Esophagus squamous epithelium (tissue), 5 donors: ENCODE measurements at regions not wholly inside any gene's neighbourhood (a gene's known extent, or its start where the extent isn't known, plus 50 kb on each side); places are given as distances from the start of the nearest gene placed in this dataset.
"Not testable (repeated sequence)": the region's sequence is repeated elsewhere in the genome, so short reads cannot be mapped to it uniquely, and the experiment has no call there.

ENCODE experiments used
- DNase-seq: peaks from one replicate; lab custom pipeline; 2025; lab: John Stamatoyannopoulos, UW
- H3K27ac ChIP-seq, 4 donors: fragments of 200-600 bp; sonication (generic); one replicate each; pipeline ENCODE4 v1.5.1; 2016 to 2019; ENCODE audit warnings: mild to moderate bottlenecking in 1 of 4
- H3K27me3 ChIP-seq, 4 donors: fragments of 200-600 bp; sonication (generic); 1 replicate in 3 of 4; 2 replicates in 1 of 4; pipeline versions ENCODE4 v1.5.1 to v1.6.0; 2017 to 2021; ENCODE audit warnings: antibody characterized with exemption in 1 of 4
- H3K36me3 ChIP-seq, 3 donors: fragments of 200-600 bp; sonication (generic); one replicate each; pipeline ENCODE4 v1.5.1; 2016 to 2019
- H3K4me1 ChIP-seq, 3 donors: fragments of 200-600 bp; sonication (generic); one replicate each; pipeline ENCODE4 v1.5.1; 2017 to 2019
- H3K4me3 ChIP-seq, 4 donors: fragments of 200-600 bp; sonication (generic); 1 replicate in 3 of 4; 2 replicates in 1 of 4; pipeline ENCODE4 v1.5.1; 2016 to 2019; ENCODE audit warnings: mild to moderate bottlenecking in 2 of 4, moderate library complexity in 1 of 4
- H3K9me3 ChIP-seq, 3 donors: fragments of 200-600 bp; sonication (generic); one replicate each; pipeline ENCODE4 v1.5.1; 2016 to 2019
- POLR2A ChIP-seq, 4 donors: fragments of 450-650 bp; IDR thresholded peaks; one replicate each; pipeline ENCODE4 v1.6.1; 2017; ENCODE audit warnings: antibody characterized with exemption in 4 of 4, mild to moderate bottlenecking in 4 of 4, moderate library complexity in 3 of 4
- WGBS, 2 donors: methylation state at CpG; one replicate each; pipeline ENCODE4 v1.1.5; 2018; 5-methylcytosine and 5-hydroxymethylcytosine counted together
- intact Hi-C: fragments of 100-400 bp; cut with DNase I; formaldehyde crosslinking; loops from one replicate; pipeline ENCODE4 v1.15.0; 2022
- TF ChIP-seq, protein P1 (sequence below), 6 experiments: fragments of 450-650 bp in 4 of 6; fragments of 200-600 bp in 2 of 6; sonication (generic) in 2 of 6; IDR thresholded peaks; one replicate each; pipeline ENCODE4 v1.5.1; 2016 to 2019; ENCODE audit warnings: antibody characterized with exemption in 6 of 6, mild to moderate bottlenecking in 4 of 6, moderate library complexity in 4 of 6
- donor health status: DM: yes; HTN: yes; CAD: no.

DNA sequence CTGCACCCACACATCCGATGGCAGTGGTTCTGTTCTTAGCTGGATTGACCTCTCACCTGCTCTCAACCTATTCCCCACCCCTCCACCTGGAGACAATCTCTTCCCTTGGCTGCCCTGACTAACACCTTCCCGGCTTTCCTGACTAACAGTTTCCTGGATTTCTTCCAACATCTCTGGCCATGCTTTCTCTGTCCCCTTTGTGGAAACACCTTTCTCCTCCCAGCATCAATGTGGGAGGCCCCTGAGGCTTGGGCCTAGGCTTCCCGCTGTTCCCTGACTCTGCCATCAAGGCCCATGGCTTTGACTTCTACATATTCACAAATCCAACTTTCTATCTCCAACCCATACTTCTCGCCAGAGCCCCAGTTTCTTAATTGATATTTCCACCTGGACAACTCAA is 142.8 kb upstream of the ATP2B2 start:
- intact Hi-C loops = no loop called here
- DNase-seq = no peak
- TF ChIP-seq, protein P1, sequence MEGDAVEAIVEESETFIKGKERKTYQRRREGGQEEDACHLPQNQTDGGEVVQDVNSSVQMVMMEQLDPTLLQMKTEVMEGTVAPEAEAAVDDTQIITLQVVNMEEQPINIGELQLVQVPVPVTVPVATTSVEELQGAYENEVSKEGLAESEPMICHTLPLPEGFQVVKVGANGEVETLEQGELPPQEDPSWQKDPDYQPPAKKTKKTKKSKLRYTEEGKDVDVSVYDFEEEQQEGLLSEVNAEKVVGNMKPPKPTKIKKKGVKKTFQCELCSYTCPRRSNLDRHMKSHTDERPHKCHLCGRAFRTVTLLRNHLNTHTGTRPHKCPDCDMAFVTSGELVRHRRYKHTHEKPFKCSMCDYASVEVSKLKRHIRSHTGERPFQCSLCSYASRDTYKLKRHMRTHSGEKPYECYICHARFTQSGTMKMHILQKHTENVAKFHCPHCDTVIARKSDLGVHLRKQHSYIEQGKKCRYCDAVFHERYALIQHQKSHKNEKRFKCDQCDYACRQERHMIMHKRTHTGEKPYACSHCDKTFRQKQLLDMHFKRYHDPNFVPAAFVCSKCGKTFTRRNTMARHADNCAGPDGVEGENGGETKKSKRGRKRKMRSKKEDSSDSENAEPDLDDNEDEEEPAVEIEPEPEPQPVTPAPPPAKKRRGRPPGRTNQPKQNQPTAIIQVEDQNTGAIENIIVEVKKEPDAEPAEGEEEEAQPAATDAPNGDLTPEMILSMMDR (IDR thresholded peaks at IDR 0.05) = no peak
- no peak for TF ChIP-seq POLR2A (IDR thresholded peaks at IDR 0.05)
- H3K36me3 ChIP-seq = no peaks in the 10 kb centered on the region
- peaks cover 0 to 60% (median 0%) of the 10 kb centered on the region in 4 donors for H3K27me3 ChIP-seq
- H3K27ac ChIP-seq = no peak overlapping the region
- no peaks in the 10 kb centered on the region for H3K4me1 ChIP-seq
- WGBS, 2 donors = 41 to 66% methylated on average over 4 of the region's 4 CpGs
- H3K9me3 ChIP-seq = no peaks in the 10 kb centered on the region
- no peak overlapping the region for H3K4me3 ChIP-seq

GRCh38 chr3:10649463-10649862 is 144.1 kb upstream of the ATP2B2 start:
- H3K4me3 ChIP-seq, H3K9me3 ChIP-seq, intact Hi-C loops, H3K36me3 ChIP-seq, H3K4me1 ChIP-seq, H3K27ac ChIP-seq, DNase-seq: not testable (repeated sequence)
- WGBS, 2 donors = 0 to 50% methylated on average over 1 of the region's 1 CpG
- peaks cover 0 to 50% (median 0%) of the 10 kb centered on the region in 4 donors for H3K27me3 ChIP-seq

GRCh38 chr3:10651506-10651905 is 146.1 kb upstream of the ATP2B2 start:
- Histone ChIP-seq H3K4me3 (no peak overlapping the region), H3K27me3 (peaks cover 0 to 57% (median 0%) of the 10 kb centered on the region in 4 donors), H3K4me1 (no peaks in the 10 kb centered on the region), H3K36me3 (no peaks in the 10 kb centered on the region), H3K27ac (no peak overlapping the region), H3K9me3 (no peaks in the 10 kb centered on the region)
- TF ChIP-seq POLR2A (IDR thresholded peaks at IDR 0.05) = no peak
- TF ChIP-seq, protein P1 (IDR thresholded peaks at IDR 0.05) = no peak
- intact Hi-C loops = no loop called here
- DNase-seq = no peak

- intact Hi-C loops = no loop called here
- Histone ChIP-seq H3K27ac (no peak overlapping the region), H3K27me3 (peaks cover 0 to 54% (median 0%) of the 10 kb centered on the region in 4 donors), H3K36me3 (no peaks in the 10 kb centered on the region), H3K4me1 (no peaks in the 10 kb centered on the region), H3K4me3 (no peak overlapping the region), H3K9me3 (no peaks in the 10 kb centered on the region)
- TF ChIP-seq, protein P1 (IDR thresholded peaks at IDR 0.05) = no peak
- no peak for TF ChIP-seq POLR2A (IDR thresholded peaks at IDR 0.05)
- DNase-seq = no peak
- 50 to 59% methylated on average over 4 of the region's 4 CpGs for WGBS, 2 donors
Measured at GRCh38 chr3:10653241-10653640, 147.9 kb upstream of the ATP2B2 start.

- intact Hi-C loops = no loop called here
- Histone ChIP-seq H3K9me3 (no peaks in the 10 kb centered on the region), H3K27me3 (peaks cover 0 to 48% (median 0%) of the 10 kb centered on the region in 4 donors), H3K4me1 (no peaks in the 10 kb centered on the region), H3K4me3 (no peak overlapping the region), H3K36me3 (no peaks in the 10 kb centered on the region), H3K27ac (no peak overlapping the region)
- TF ChIP-seq, protein P1 (IDR thresholded peaks at IDR 0.05) = no peak
- no peak for TF ChIP-seq POLR2A (IDR thresholded peaks at IDR 0.05)
- 71% methylated on average over 8 of the region's 8 CpGs for WGBS, 2 donors
- no peak for DNase-seq
Measured at GRCh38 chr3:10653866-10654611, 148.7 kb upstream of the ATP2B2 start.
